Testis (tissue), 2 donors: ENCODE measurements at regions not wholly inside any gene's neighbourhood (a gene's known extent, or its start where the extent isn't known, plus 50 kb on each side); places are given as distances from the start of the nearest gene placed in this dataset.
"Not testable (repeated sequence)": the region's sequence is repeated elsewhere in the genome, so short reads cannot be mapped to it uniquely, and the experiment has no call there.

Experiments used
- DNase-seq: peaks from one replicate; pipeline ENCODE4 v3.0.0-alpha.2; 2019
- H3K27ac ChIP-seq, 2 donors: fragments of 200-600 bp; sonication (generic); one replicate each; pipeline ENCODE4 v1.5.1; 2019
- H3K27me3 ChIP-seq: fragments of 200-600 bp; sonication (generic); one replicate; pipeline ENCODE4 v1.5.1; 2019
- H3K36me3 ChIP-seq: fragments of 200-600 bp; sonication (generic); one replicate; pipeline ENCODE4 v1.5.1; 2017; ENCODE audit warnings: low read depth; ENCODE audit errors: missing control alignments
- H3K4me1 ChIP-seq: fragments of 200-600 bp; sonication (generic); one replicate; pipeline ENCODE4 v1.5.1; 2019
- H3K4me3 ChIP-seq, 2 donors: fragments of 200-600 bp; sonication (generic); one replicate each; pipeline ENCODE4 v1.5.1; 2017 to 2019
- H3K9me3 ChIP-seq: fragments of 200-600 bp; sonication (generic); one replicate; pipeline ENCODE4 v1.5.1; 2017
- CTCF ChIP-seq, 3 experiments: fragments of 450-650 bp in 2 of 3; fragments of 200-600 bp in 1 of 3; sonication (generic) in 1 of 3; IDR thresholded peaks; one replicate each; pipeline ENCODE4 v1.5.1; 2016 to 2019; ENCODE audit warnings: antibody characterized with exemption in 3 of 3, mild to moderate bottlenecking in 2 of 3, moderate library complexity in 1 of 3
- POLR2A ChIP-seq: fragments of 450-650 bp; IDR thresholded peaks from one replicate; pipeline ENCODE4 v1.6.1; 2017; ENCODE audit warnings: antibody characterized with exemption, mild to moderate bottlenecking, moderate library complexity
- WGBS, 2 donors: methylation state at CpG; one replicate each; pipeline ENCODE4 v1.1.5; 2018; 5-methylcytosine and 5-hydroxymethylcytosine counted together
- intact Hi-C: fragments of 100-400 bp; cut with DNase I; formaldehyde crosslinking; loops from one replicate; pipeline ENCODE4 v1.15.1; 2023; ENCODE audit warnings: low total_unique reads

- no peaks in the 10 kb centered on the region for H3K4me1 ChIP-seq
- H3K36me3 ChIP-seq, result no peaks in the 10 kb centered on the region
- H3K4me3 ChIP-seq, result no peak overlapping the region
- no peak overlapping the region for H3K27ac ChIP-seq
- 68 to 69% methylated on average over 2 of the region's 2 CpGs for WGBS, 2 donors
- TF ChIP-seq CTCF (IDR thresholded peaks at IDR 0.05), result no peak
- no peak for TF ChIP-seq POLR2A
- H3K9me3 ChIP-seq, result no peaks in the 10 kb centered on the region
- DNase-seq, result no peak
- H3K27me3 ChIP-seq, result no peaks in the 10 kb centered on the region
- intact Hi-C loops, result no loop called here
Measured at GRCh38 chr3:21914451-21914850, 163.4 kb upstream of the ZNF385D start.

- H3K4me1 ChIP-seq, result no peaks in the 10 kb centered on the region
- intact Hi-C loops, result no loop called here
- H3K27me3 ChIP-seq, result no peaks in the 10 kb centered on the region
- no peak overlapping the region for H3K4me3 ChIP-seq
- TF ChIP-seq CTCF (IDR thresholded peaks at IDR 0.05) (no peak), POLR2A (no peak)
- H3K36me3 ChIP-seq, result no peaks in the 10 kb centered on the region
- 71 to 74% methylated on average over 2 of the region's 2 CpGs for WGBS, 2 donors
- DNase-seq, result no peak
- no peaks in the 10 kb centered on the region for H3K9me3 ChIP-seq
- no peak overlapping the region for H3K27ac ChIP-seq
Measured at GRCh38 chr3:21919383-21919782, 168.4 kb upstream of the ZNF385D start.

GRCh38 chr3:21920421-21920861, 169.4 kb upstream of the ZNF385D start:
- H3K4me3 ChIP-seq, result no peak overlapping the region
- TF ChIP-seq CTCF (IDR thresholded peaks at IDR 0.05) (no peak), POLR2A (no peak)
- H3K27me3 ChIP-seq, result no peaks in the 10 kb centered on the region
- DNase-seq, result no peak
- no peaks in the 10 kb centered on the region for H3K4me1 ChIP-seq
- WGBS, 2 donors, result 74 to 76% methylated on average over 1 of the region's 1 CpG
- H3K27ac ChIP-seq, result no peak overlapping the region
- no peaks in the 10 kb centered on the region for H3K9me3 ChIP-seq
- intact Hi-C loops, result no loop called here
- no peaks in the 10 kb centered on the region for H3K36me3 ChIP-seq

- intact Hi-C loops, DNase-seq: not testable (repeated sequence)
- WGBS, 2 donors, result 94 to 100% methylated on average over 1 of the region's 1 CpG
Measured at GRCh38 chr3:21923156-21923555, 172.1 kb upstream of the ZNF385D start.

GRCh38 chr3:21927261-21927660, 176.3 kb upstream of the ZNF385D start:
- no peaks in the 10 kb centered on the region for H3K36me3 ChIP-seq
- TF ChIP-seq POLR2A (no peak), CTCF (IDR thresholded peaks at IDR 0.05) (no peak)
- no peak overlapping the region for H3K4me3 ChIP-seq
- intact Hi-C loops, result no loop called here
- no peaks in the 10 kb centered on the region for H3K4me1 ChIP-seq
- no peak for DNase-seq
- H3K27me3 ChIP-seq, result no peaks in the 10 kb centered on the region
- 48 to 61% methylated on average over 3 of the region's 3 CpGs for WGBS, 2 donors
- no peak overlapping the region for H3K27ac ChIP-seq
- H3K9me3 ChIP-seq, result no peaks in the 10 kb centered on the region

More at GRCh38 chr3:21923156-21923555, 172.1 kb upstream of the ZNF385D start:
- H3K4me1 ChIP-seq, H3K27ac ChIP-seq, H3K36me3 ChIP-seq, H3K27me3 ChIP-seq, H3K4me3 ChIP-seq, H3K9me3 ChIP-seq: not testable (repeated sequence)
